Gastroesophageal sphincter (tissue), 3 donors: ENCODE measurements at regions not wholly inside any gene's neighbourhood (a gene's known extent, or its start where the extent isn't known, plus 50 kb on each side); places are given as distances from the start of the nearest gene placed in this dataset.

Experiments used
- CTCF ChIP-seq, 4 experiments: fragments of 200-600 bp in 2 of 4; fragments of 450-650 bp in 2 of 4; sonication (generic) in 1 of 4; IDR thresholded peaks; one replicate each; pipeline ENCODE4 v1.5.1; 2017 to 2019; ENCODE audit warnings: antibody characterized with exemption in 4 of 4, mild to moderate bottlenecking in 2 of 4, moderate library complexity in 2 of 4
- EP300 ChIP-seq: sonication (generic); formaldehyde crosslinking; IDR thresholded peaks from one replicate; pipeline ENCODE4 v1.6.1; 2017; ENCODE audit warnings: antibody characterized with exemption, mild to moderate bottlenecking

- no peak for TF ChIP-seq CTCF (IDR thresholded peaks at IDR 0.05)
- no peak for TF ChIP-seq EP300
Observed at GRCh38 chr7:54831644-54832095, 72.7 kb upstream of the SEC61G start.
